GM23338 (cell line): ENCODE measurements at regions not wholly inside any gene's neighbourhood (a gene's known extent, or its start where the extent isn't known, plus 50 kb on each side); places are given as distances from the start of the nearest gene placed in this dataset.

ENCODE experiments used
- ATAC-seq: fragments of 200-7000 bp; cut with Tn5 transposase; 3 replicates; pipeline ENCODE4 v1.9.1; 2020
- DNase-seq: peaks from one replicate; pipeline ENCODE4 v3.0.0-alpha.2; 2015; ENCODE audit warnings: low spot score
- H2AFZ ChIP-seq: fragments of 200-600 bp; sonication (generic); 2 replicates; pipeline ENCODE4 v1.8.0; 2016; ENCODE audit warnings: antibody characterized with exemption, mild to moderate bottlenecking, moderate library complexity
- H3F3A ChIP-seq: fragments of 200-600 bp; sonication (generic); replicated peaks from 2 replicates; pipeline ENCODE4 v1.8.0; 2017; ENCODE audit warnings: antibody characterized with exemption, mixed run types, low read depth
- H3K27ac ChIP-seq: fragments of 200-600 bp; sonication (generic); 2 replicates; pipeline ENCODE4 v1.6.1; 2016; ENCODE audit warnings: low read depth
- H3K27me3 ChIP-seq: fragments of 200-600 bp; sonication (generic); 2 replicates; pipeline ENCODE4 v1.8.0; 2016; ENCODE audit warnings: mild to moderate bottlenecking, mixed run types, moderate library complexity; ENCODE audit not compliant: insufficient read depth
- H3K36me3 ChIP-seq: fragments of 200-600 bp; sonication (generic); 2 replicates; pipeline ENCODE4 v1.8.0; 2016; ENCODE audit warnings: mild to moderate bottlenecking; ENCODE audit not compliant: insufficient read depth
- H3K4me1 ChIP-seq: fragments of 200-600 bp; sonication (generic); 2 replicates; pipeline ENCODE4 v1.8.0; 2016; ENCODE audit warnings: mild to moderate bottlenecking, moderate library complexity; ENCODE audit not compliant: insufficient read depth
- H3K4me2 ChIP-seq: fragments of 200-600 bp; sonication (generic); 2 replicates; pipeline ENCODE4 v1.7.1; 2017; ENCODE audit warnings: mixed run types
- H3K4me3 ChIP-seq: fragments of 200-600 bp; sonication (generic); 2 replicates; pipeline ENCODE4 v1.6.1; 2016; ENCODE audit warnings: mixed run types
- H3K79me2 ChIP-seq: fragments of 200-600 bp; sonication (generic); replicated peaks from 2 replicates; pipeline ENCODE4 v1.8.0; 2017; ENCODE audit warnings: mild to moderate bottlenecking; ENCODE audit not compliant: insufficient read depth
- H3K9me2 ChIP-seq: fragments of 200-600 bp; sonication (generic); 2 replicates; pipeline ENCODE4 v1.8.0; 2017; ENCODE audit not compliant: insufficient read depth
- H4K20me1 ChIP-seq: fragments of 200-600 bp; sonication (generic); replicated peaks from 2 replicates; pipeline ENCODE4 v1.8.0; 2017; ENCODE audit warnings: mild to moderate bottlenecking; ENCODE audit not compliant: insufficient read depth
- H3K27ac Mint-ChIP-seq: 2 replicates; pipeline ENCODE4 v1.8.0; 2020; ENCODE audit warnings: inconsistent platforms, mild to moderate bottlenecking, moderate library complexity, mixed read lengths
- H3K27me3 Mint-ChIP-seq: 3 replicates; pipeline ENCODE4 v1.8.0; 2022; ENCODE audit warnings: low read depth, mild to moderate bottlenecking, moderate library complexity, mixed read lengths, inconsistent platforms; ENCODE audit not compliant: insufficient read depth, poor library complexity
- H3K36me3 Mint-ChIP-seq: 3 replicates; pipeline ENCODE4 v1.8.0; 2021; ENCODE audit warnings: low read depth, mild to moderate bottlenecking, inconsistent platforms, moderate library complexity, mixed read lengths
- H3K4me1 Mint-ChIP-seq: 3 replicates; pipeline ENCODE4 v1.8.0; 2020; ENCODE audit warnings: mild to moderate bottlenecking, inconsistent platforms, mixed read lengths
- H3K4me3 Mint-ChIP-seq: 3 replicates; pipeline ENCODE4 v1.8.0; 2021; ENCODE audit warnings: moderate library complexity, mild to moderate bottlenecking, inconsistent platforms, mixed read lengths
- H3K9me3 Mint-ChIP-seq: 3 replicates; pipeline ENCODE4 v1.8.0; 2020; ENCODE audit warnings: moderate library complexity, mild to moderate bottlenecking, inconsistent platforms, mixed read lengths
- CTCF ChIP-seq, 2 experiments: fragments of 200-600 bp in 1 of 2; sonication (generic) in 1 of 2; conservative IDR thresholded peaks; 2 replicates each; pipeline versions ENCODE4 v1.5.1 to v1.6.1; 2016 to 2017; ENCODE audit warnings: antibody characterized with exemption in 2 of 2, low read depth in 2 of 2, mild to moderate bottlenecking in 2 of 2, moderate library complexity in 1 of 2
- ETS1 ChIP-seq: IDR thresholded peaks from 2 replicates; pipeline ENCODE4 v1.6.1; 2016; ENCODE audit warnings: antibody characterized with exemption
- EZH2phosphoT487 ChIP-seq: fragments of 200-600 bp; sonication (generic); IDR thresholded peaks from one replicate; pipeline ENCODE4 v1.8.1; 2018; ENCODE audit warnings: antibody characterized with exemption; ENCODE audit not compliant: unreplicated experiment
- JUNB ChIP-seq: IDR thresholded peaks from one replicate; pipeline ENCODE4 v1.6.1; 2016; ENCODE audit warnings: antibody characterized with exemption; ENCODE audit not compliant: unreplicated experiment
- POLR2AphosphoS5 ChIP-seq: IDR thresholded peaks from 2 replicates; pipeline ENCODE4 v1.6.1; 2016; ENCODE audit warnings: antibody characterized with exemption, low read depth
- ZNF114 ChIP-seq: fragments of 250-450 bp; sonication (Bioruptor Pico); IDR thresholded peaks from 2 replicates; pipeline ENCODE4 v1.5.0; 2020; ENCODE audit warnings: mild to moderate bottlenecking, moderate library complexity
- ZNF462 ChIP-seq: fragments of 250-450 bp; sonication (Bioruptor Pico); IDR thresholded peaks from 2 replicates; pipeline ENCODE4 v1.5.0; 2020; ENCODE audit warnings: mild to moderate bottlenecking, moderate library complexity

- no peak for ATAC-seq
Observed at GRCh38 chr5:57348376-57349140, 134.1 kb downstream of the ACTBL2 start.

GRCh38 chr5:57346328-57346727, 136.3 kb downstream of the ACTBL2 start:
- no peak overlapping the region for H3K4me3 Mint-ChIP-seq
- no peak for DNase-seq
- Histone ChIP-seq H3K79me2 (no peaks in the 10 kb centered on the region), H2AFZ (no peak overlapping the region), H3K36me3 (no peaks in the 10 kb centered on the region), H3K4me1 (no peaks in the 10 kb centered on the region), H4K20me1 (no peaks in the 10 kb centered on the region), H3K27ac (no peak overlapping the region), H3K27me3 (no peaks in the 10 kb centered on the region), H3K9me2 (peaks cover 4% of the 10 kb centered on the region; the same call in 1 of the 2 replicates), H3K4me2 (no peak overlapping the region), H3K4me3 (no peak overlapping the region), H3F3A (no peaks in the 10 kb centered on the region)
- no peaks in the 10 kb centered on the region; the same call in 2 of the 3 replicates for H3K9me3 Mint-ChIP-seq
- no peaks in the 10 kb centered on the region for H3K36me3 Mint-ChIP-seq
- no peak overlapping the region for H3K27ac Mint-ChIP-seq
- H3K27me3 Mint-ChIP-seq = peaks cover 4% of the 10 kb centered on the region
- no peaks in the 10 kb centered on the region for H3K4me1 Mint-ChIP-seq
- no peak for ATAC-seq
- TF ChIP-seq POLR2AphosphoS5 (no peak), EZH2phosphoT487 (no peak), ZNF462 (CRISPR knock-in tag) (no peak)

More at GRCh38 chr5:57348376-57349140, 134.1 kb downstream of the ACTBL2 start:
- Histone ChIP-seq H3K27me3 (no peaks in the 10 kb centered on the region), H2AFZ (0 out of 2 replicates have a peak overlapping the region, but pooled peaks have one; percentile 59), H3K79me2 (no peaks in the 10 kb centered on the region), H3K9me2 (peaks cover 4% of the 10 kb centered on the region; the same call in 1 of the 2 replicates), H4K20me1 (no peaks in the 10 kb centered on the region), H3K36me3 (no peaks in the 10 kb centered on the region), H3K4me1 (no peaks in the 10 kb centered on the region), H3F3A (no peaks in the 10 kb centered on the region), H3K4me2 (no peak overlapping the region), H3K27ac (no peak overlapping the region), H3K4me3 (no peak overlapping the region)
- no peak for DNase-seq
- Mint-ChIP-seq H3K9me3 (no peaks in the 10 kb centered on the region; the same call in 2 of the 3 replicates), H3K36me3 (no peaks in the 10 kb centered on the region), H3K27ac (no peak overlapping the region), H3K4me1 (no peaks in the 10 kb centered on the region), H3K4me3 (no peak overlapping the region), H3K27me3 (peaks cover 4% of the 10 kb centered on the region)
- TF ChIP-seq CTCF (conservative IDR thresholded peaks at IDR 0.05; ENCODE audit: low read depth in 2 of 2) = no peak
- no peak for TF ChIP-seq ETS1
- TF ChIP-seq JUNB = no peak
- no peak for TF ChIP-seq ZNF114 (CRISPR knock-in tag)
